Gastrocnemius medialis (tissue), 4 donors: ENCODE measurements at regions not wholly inside any gene's neighbourhood (a gene's known extent, or its start where the extent isn't known, plus 50 kb on each side); places are given as distances from the start of the nearest gene placed in this dataset.

Source experiments
- POLR2A ChIP-seq, 2 donors: fragments of 450-650 bp; IDR thresholded peaks; one replicate each; pipeline ENCODE4 v1.6.1; 2017; ENCODE audit warnings: antibody characterized with exemption in 2 of 2, mild to moderate bottlenecking in 2 of 2, moderate library complexity in 2 of 2
- TF ChIP-seq, protein P1 (sequence below), 5 experiments: fragments of 450-650 bp in 3 of 5; fragments of 200-600 bp in 2 of 5; sonication (generic) in 2 of 5; IDR thresholded peaks in 4 of 5; conservative IDR thresholded peaks in 1 of 5; 1 replicate in 4 of 5; 2 replicates in 1 of 5; pipeline ENCODE4 v1.5.1; 2016 to 2019; ENCODE audit warnings: antibody characterized with exemption in 5 of 5, mild to moderate bottlenecking in 3 of 5, moderate library complexity in 3 of 5

- TF ChIP-seq, protein P1, sequence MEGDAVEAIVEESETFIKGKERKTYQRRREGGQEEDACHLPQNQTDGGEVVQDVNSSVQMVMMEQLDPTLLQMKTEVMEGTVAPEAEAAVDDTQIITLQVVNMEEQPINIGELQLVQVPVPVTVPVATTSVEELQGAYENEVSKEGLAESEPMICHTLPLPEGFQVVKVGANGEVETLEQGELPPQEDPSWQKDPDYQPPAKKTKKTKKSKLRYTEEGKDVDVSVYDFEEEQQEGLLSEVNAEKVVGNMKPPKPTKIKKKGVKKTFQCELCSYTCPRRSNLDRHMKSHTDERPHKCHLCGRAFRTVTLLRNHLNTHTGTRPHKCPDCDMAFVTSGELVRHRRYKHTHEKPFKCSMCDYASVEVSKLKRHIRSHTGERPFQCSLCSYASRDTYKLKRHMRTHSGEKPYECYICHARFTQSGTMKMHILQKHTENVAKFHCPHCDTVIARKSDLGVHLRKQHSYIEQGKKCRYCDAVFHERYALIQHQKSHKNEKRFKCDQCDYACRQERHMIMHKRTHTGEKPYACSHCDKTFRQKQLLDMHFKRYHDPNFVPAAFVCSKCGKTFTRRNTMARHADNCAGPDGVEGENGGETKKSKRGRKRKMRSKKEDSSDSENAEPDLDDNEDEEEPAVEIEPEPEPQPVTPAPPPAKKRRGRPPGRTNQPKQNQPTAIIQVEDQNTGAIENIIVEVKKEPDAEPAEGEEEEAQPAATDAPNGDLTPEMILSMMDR (IDR thresholded peaks at IDR 0.05 in 4 of 5, conservative IDR thresholded peaks at IDR 0.05 in 1 of 5): no peak
- no peak for TF ChIP-seq POLR2A (IDR thresholded peaks at IDR 0.05)
Observed at GRCh38 chrX:42628471-42628870, 149.5 kb downstream of the PPP1R2C start.
